ENCODE measurements at regions not wholly inside any gene's neighbourhood (a gene's known extent, or its start where the extent isn't known, plus 50 kb on each side); places are given as distances from the start of the nearest gene placed in this dataset.

DNA sequence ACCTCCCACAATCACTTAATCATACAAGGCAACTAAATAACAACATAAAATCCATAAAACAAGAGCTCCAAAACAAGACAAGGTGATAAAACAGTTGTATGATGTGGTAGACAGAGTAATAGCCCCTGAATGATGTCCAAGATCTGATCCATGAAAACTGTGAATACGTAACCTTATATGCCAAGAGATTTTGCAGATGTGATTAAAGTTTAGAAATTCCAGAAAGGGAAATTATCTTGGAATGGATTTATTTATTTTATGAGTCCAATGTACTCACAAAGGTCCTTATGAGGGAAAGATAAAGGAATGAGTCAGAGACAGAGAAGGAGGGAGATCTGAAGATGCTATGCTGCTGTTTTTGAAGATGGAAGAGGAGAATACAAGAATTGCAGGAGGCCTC, 1775.7 kb upstream of the C9orf72 start:
- no peak overlapping the region for H3K27ac ChIP-seq (ENCODE audit: low read length)
- H3K4me1 ChIP-seq (ENCODE audit: control insufficient read depth, insufficient read depth, low read length), result no peaks in the 10 kb centered on the region; the same call in 1 of the 2 replicates
- in situ Hi-C loops (cut with HindIII; ENCODE audit: low pct_unique_long_range_greater_than_20kb, low sequenced_read_pairs) (no loop called here), intact Hi-C loops (cut with micrococcal nuclease; ENCODE audit: unreplicated experiment) (loop anchor here (10.0 kb wide), 1 partner anchor 56 kb away; no protein-coding TSS in a partner anchor)
- ChIA-PET POLR2A (no interaction called here), CTCF (no interaction called here)
- no peak for ATAC-seq
- BruUV-seq (replicated peaks), result no TSS peak
- H3K36me3 ChIP-seq (ENCODE audit: control insufficient read depth, insufficient read depth, low read length), result no peaks in the 10 kb centered on the region
- TF ChIP-seq, protein P1, sequence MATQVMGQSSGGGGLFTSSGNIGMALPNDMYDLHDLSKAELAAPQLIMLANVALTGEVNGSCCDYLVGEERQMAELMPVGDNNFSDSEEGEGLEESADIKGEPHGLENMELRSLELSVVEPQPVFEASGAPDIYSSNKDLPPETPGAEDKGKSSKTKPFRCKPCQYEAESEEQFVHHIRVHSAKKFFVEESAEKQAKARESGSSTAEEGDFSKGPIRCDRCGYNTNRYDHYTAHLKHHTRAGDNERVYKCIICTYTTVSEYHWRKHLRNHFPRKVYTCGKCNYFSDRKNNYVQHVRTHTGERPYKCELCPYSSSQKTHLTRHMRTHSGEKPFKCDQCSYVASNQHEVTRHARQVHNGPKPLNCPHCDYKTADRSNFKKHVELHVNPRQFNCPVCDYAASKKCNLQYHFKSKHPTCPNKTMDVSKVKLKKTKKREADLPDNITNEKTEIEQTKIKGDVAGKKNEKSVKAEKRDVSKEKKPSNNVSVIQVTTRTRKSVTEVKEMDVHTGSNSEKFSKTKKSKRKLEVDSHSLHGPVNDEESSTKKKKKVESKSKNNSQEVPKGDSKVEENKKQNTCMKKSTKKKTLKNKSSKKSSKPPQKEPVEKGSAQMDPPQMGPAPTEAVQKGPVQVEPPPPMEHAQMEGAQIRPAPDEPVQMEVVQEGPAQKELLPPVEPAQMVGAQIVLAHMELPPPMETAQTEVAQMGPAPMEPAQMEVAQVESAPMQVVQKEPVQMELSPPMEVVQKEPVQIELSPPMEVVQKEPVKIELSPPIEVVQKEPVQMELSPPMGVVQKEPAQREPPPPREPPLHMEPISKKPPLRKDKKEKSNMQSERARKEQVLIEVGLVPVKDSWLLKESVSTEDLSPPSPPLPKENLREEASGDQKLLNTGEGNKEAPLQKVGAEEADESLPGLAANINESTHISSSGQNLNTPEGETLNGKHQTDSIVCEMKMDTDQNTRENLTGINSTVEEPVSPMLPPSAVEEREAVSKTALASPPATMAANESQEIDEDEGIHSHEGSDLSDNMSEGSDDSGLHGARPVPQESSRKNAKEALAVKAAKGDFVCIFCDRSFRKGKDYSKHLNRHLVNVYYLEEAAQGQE (IDR thresholded peaks at IDR 0.05; ENCODE audit: insufficient read depth in 1 of 2, low read depth in 2 of 2, low read length in 1 of 2), result no peak
- TF ChIP-seq, protein P2, sequence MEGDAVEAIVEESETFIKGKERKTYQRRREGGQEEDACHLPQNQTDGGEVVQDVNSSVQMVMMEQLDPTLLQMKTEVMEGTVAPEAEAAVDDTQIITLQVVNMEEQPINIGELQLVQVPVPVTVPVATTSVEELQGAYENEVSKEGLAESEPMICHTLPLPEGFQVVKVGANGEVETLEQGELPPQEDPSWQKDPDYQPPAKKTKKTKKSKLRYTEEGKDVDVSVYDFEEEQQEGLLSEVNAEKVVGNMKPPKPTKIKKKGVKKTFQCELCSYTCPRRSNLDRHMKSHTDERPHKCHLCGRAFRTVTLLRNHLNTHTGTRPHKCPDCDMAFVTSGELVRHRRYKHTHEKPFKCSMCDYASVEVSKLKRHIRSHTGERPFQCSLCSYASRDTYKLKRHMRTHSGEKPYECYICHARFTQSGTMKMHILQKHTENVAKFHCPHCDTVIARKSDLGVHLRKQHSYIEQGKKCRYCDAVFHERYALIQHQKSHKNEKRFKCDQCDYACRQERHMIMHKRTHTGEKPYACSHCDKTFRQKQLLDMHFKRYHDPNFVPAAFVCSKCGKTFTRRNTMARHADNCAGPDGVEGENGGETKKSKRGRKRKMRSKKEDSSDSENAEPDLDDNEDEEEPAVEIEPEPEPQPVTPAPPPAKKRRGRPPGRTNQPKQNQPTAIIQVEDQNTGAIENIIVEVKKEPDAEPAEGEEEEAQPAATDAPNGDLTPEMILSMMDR (IDR thresholded peaks at IDR 0.05), result no peak
- TF ChIP-seq SIN3A (IDR thresholded peaks at IDR 0.05; ENCODE audit: borderline replicate concordance, insufficient read depth, low read depth, low read length) (no peak), TCF7L2 (IDR thresholded peaks at IDR 0.05; ENCODE audit: low read depth, low read length) (no peak), POLR2AphosphoS5 (IDR thresholded peaks at IDR 0.05; ENCODE audit: low read depth, low read length) (no peak)
- DNase-seq (ENCODE audit: low read depth, low spot score), result no peak
- no peaks in the 10 kb centered on the region; the same call in 1 of the 2 replicates for H3K9me3 ChIP-seq (ENCODE audit: control insufficient read depth, insufficient read depth, low read depth, low read length)
- no peak overlapping the region for H3K4me3 ChIP-seq (ENCODE audit: low read depth in 2 of 2, low read length in 2 of 2)
- H3K27me3 ChIP-seq (ENCODE audit: control insufficient read depth, insufficient read depth, low read length), result no peaks in the 10 kb centered on the region

DNA sequence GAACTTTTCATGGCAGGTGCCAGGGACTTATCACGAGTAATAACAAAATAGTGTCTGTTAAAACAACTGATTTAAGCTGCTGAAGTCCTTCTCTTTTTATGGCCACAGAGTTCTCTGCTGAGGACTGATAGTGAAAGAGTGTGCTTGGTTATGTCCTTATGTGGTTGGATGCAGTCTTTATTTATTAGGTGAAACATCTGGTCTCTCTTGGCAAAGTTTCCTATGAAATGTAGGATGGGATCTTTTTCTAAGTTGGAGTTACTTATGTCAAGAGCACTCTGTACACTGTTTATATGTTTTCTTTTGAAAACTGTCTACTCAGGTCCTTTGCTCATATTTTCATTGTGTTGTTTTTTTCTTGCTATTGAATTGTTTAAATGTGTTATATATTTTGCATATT, 1816.1 kb upstream of the C9orf72 start:
- ChIA-PET POLR2A (interaction anchor here (0.6 kb wide), 1 partner anchor 234 kb away, joined by 5 read pairs; no protein-coding TSS in a partner anchor), CTCF (no interaction called here)
- Histone ChIP-seq H3K9me3 (ENCODE audit: control insufficient read depth, insufficient read depth, low read depth, low read length) (peaks cover 6% of the 10 kb centered on the region), H3K4me3 (ENCODE audit: low read depth in 2 of 2, low read length in 2 of 2) (no peak overlapping the region), H3K27me3 (ENCODE audit: control insufficient read depth, insufficient read depth, low read length) (no peaks in the 10 kb centered on the region), H3K4me1 (ENCODE audit: control insufficient read depth, insufficient read depth, low read length) (no peaks in the 10 kb centered on the region), H3K27ac (ENCODE audit: low read length) (no peak overlapping the region), H3K36me3 (ENCODE audit: control insufficient read depth, insufficient read depth, low read length) (no peaks in the 10 kb centered on the region)
- DNase-seq (ENCODE audit: low read depth, low spot score) (no peak), ATAC-seq (no peak)
- in situ Hi-C loops (cut with HindIII; ENCODE audit: low pct_unique_long_range_greater_than_20kb, low sequenced_read_pairs), result no loop called here
- intact Hi-C loops (cut with micrococcal nuclease; ENCODE audit: unreplicated experiment), result no loop called here
- no TSS peak for BruUV-seq (replicated peaks)
- TF ChIP-seq, protein P1 (IDR thresholded peaks at IDR 0.05; ENCODE audit: insufficient read depth in 1 of 2, low read depth in 2 of 2, low read length in 1 of 2), result no peak
